KG1 (cell line): ENCODE measurements at regions not wholly inside any gene's neighbourhood (a gene's known extent, or its start where the extent isn't known, plus 50 kb on each side); places are given as distances from the start of the nearest gene placed in this dataset.

ENCODE experiments used
- DNase-seq: peaks from one replicate; lab custom pipeline; 2025; lab: John Stamatoyannopoulos, UW

GRCh38 chr5:3654515-3654914, 58.9 kb downstream of the IRX1 start:
- DNase-seq = no peak

- DNase-seq = no peak
Observed at GRCh38 chr5:3656803-3657202, 61.2 kb downstream of the IRX1 start.

- no peak for DNase-seq
Observed at GRCh38 chr5:3657364-3658022, 61.9 kb downstream of the IRX1 start.

- no peak for DNase-seq
Observed at GRCh38 chr5:3658929-3659328, 63.3 kb downstream of the IRX1 start.

- DNase-seq = no peak
Observed at GRCh38 chr5:3659907-3660306, 64.3 kb downstream of the IRX1 start.

- no peak for DNase-seq
Observed at GRCh38 chr5:3660630-3661029, 65.0 kb downstream of the IRX1 start.

GRCh38 chr5:3661755-3662296, 66.2 kb downstream of the IRX1 start:
- DNase-seq = no peak

GRCh38 chr5:3662344-3662743, 66.7 kb downstream of the IRX1 start:
- no peak for DNase-seq

GRCh38 chr5:3671337-3671736, 75.7 kb downstream of the IRX1 start:
- DNase-seq = no peak

- no peak for DNase-seq
Observed at GRCh38 chr5:3678801-3679200, 83.2 kb downstream of the IRX1 start.

- DNase-seq = no peak
Observed at GRCh38 chr5:3680821-3681220, 85.2 kb downstream of the IRX1 start.

- no peak for DNase-seq
Observed at GRCh38 chr5:3684118-3684517, 88.5 kb downstream of the IRX1 start.

GRCh38 chr5:3684771-3685354, 89.2 kb downstream of the IRX1 start:
- DNase-seq = no peak

GRCh38 chr5:3694819-3695218, 99.2 kb downstream of the IRX1 start:
- no peak for DNase-seq

GRCh38 chr5:3695818-3696217, 100.2 kb downstream of the IRX1 start:
- DNase-seq = no peak

- DNase-seq = no peak
Observed at GRCh38 chr5:3698412-3698811, 102.8 kb downstream of the IRX1 start.

GRCh38 chr5:3701694-3702093, 106.1 kb downstream of the IRX1 start:
- DNase-seq = no peak

- DNase-seq = no peak
Observed at GRCh38 chr5:3704661-3705060, 109.0 kb downstream of the IRX1 start.

GRCh38 chr5:3709068-3709716, 113.6 kb downstream of the IRX1 start:
- no peak for DNase-seq

- DNase-seq = no peak
Observed at GRCh38 chr5:3709717-3710348, 114.2 kb downstream of the IRX1 start.

- no peak for DNase-seq
Observed at GRCh38 chr5:3715062-3715461, 119.4 kb downstream of the IRX1 start.

GRCh38 chr5:3729631-3730030, 134.0 kb downstream of the IRX1 start:
- DNase-seq = no peak

- DNase-seq = no peak
Observed at GRCh38 chr5:3734632-3735031, 139.0 kb downstream of the IRX1 start.
